ENCODE measurements at regions not wholly inside any gene's neighbourhood (a gene's known extent, or its start where the extent isn't known, plus 50 kb on each side); places are given as distances from the start of the nearest gene placed in this dataset.

DNA sequence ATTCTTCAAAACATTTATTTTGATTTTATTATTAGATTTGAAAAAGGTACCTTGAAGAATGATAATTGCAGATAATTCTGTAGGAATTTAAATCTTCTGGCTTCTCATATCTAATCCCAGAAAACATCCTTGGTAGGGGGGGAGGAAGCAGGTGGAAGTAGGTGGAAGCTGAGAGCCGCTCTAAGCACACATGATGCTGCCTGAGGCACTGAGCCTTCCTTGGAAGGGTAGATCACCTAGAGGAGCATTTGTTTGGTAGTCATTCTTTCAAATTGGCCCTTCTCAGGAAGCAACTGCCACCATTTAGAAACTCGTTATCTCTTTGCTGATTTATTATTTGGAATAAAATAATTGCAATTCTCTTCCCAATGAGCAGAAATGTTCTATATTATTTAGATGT is 623.3 kb downstream of the CD109 start:
- TF ChIP-seq ZNF274 (IDR thresholded peaks at IDR 0.05; ENCODE audit: low read depth, low read length) (no peak), YY1 (IDR thresholded peaks at IDR 0.05; ENCODE audit: insufficient read depth, insufficient read length) (no peak)

Measured in NT2/D1 (cell line).